Anterior cingulate cortex (tissue), 58 donors: ENCODE measurements at regions not wholly inside any gene's neighbourhood (a gene's known extent, or its start where the extent isn't known, plus 50 kb on each side); places are given as distances from the start of the nearest gene placed in this dataset.

ENCODE experiments used
- DNase-seq, 58 donors: peaks; one replicate each; lab custom pipeline; 2025; lab: John Stamatoyannopoulos, UW

DNA sequence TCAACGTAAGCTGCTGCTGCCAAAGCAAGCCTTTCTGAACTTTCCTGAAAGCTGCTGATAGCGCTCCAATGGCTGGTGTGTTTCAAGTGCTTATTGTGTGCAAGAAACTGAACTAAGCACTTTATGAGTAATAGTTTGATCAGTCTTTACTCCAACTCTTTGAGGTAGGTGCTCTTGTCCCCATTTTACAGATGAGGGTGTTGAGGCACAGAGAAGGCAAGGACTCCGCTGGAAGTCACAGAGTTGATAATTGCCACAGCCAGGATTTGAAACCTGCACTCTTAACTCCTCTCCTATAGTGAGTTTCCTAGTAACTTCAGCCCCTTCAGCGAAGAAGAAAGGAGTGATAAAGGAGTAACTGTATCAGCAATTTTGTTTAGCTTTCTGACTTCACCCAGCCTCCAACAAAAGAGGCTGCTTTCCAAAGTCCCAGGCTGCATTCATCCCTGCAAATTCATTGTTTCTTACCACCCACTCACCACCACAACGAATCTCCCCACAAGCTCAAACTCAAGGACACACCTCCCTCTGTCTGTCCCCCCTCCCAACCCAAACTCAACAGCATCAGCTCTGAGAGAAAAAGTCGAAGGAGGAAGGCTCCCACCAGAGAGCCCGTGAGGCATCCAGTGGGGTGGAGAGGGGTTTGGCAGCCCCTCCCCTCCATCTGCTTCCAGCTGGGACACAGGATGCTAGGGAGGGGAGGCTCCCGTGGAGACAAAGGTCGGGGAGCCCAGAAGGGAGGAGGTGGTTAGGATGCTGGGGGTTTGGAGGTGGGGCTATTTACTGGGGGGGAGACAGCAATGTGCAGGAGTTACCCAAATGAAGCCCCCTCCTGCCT lies 139.6 kb downstream of the NAV1 start:
- no peak for DNase-seq

DNA sequence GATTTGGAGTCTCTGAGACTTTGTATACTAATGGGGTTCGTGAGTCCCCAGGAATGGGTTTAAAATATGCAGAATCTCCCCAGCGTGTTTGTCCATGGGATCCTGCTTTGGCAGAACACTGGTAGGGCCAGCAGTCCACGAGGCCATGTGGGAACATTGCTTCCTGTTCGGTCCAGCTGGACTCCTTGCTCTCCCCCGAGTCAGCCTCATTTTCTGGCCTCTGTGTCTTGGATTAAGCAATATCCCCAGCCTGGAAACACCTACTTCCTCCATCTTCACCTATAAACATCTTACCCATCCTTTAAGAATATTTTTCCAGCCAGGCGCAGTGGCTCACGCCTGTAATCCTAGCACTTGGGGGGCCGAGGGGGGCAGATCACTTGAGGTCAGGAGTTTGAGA lies 142.4 kb downstream of the NAV1 start:
- no peak for DNase-seq

DNA sequence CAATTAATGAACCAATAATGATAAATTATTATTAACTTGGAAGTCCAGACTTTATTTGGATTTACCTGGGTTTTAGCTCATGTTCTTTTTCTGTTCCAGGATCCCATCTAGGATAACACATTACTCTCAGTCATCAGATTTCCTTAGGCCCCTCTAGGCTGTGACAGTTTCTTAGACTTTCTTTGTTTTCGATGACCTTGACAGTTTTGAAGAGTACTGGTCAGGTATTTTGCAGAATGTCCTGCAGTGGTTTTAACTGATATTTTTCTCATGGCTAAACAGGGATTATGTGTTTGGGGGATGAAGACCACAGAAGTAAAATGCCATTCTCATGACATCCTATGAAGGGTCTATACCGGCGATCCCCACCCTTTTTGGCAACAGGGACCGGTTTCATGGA lies 144.0 kb downstream of the NAV1 start:
- no peak for DNase-seq

DNA sequence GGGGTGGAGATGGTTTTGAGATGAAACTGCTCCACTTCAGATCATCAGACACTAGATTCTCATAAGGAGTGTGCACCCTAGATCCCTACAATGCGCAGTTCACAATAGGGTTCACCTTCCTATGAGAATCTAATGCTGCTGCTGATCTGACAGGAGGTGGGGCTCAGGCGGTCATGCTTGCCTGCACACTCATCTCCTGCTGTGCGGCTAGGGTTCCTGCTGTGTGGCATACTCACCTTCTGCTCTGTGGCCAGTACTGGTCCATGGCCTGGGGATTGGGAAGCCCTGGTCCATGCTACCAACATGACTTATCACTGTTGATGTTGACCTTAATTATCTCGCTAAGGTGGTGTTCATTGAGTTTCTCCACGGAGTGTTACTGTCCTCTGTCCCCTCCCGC lies 144.5 kb downstream of the NAV1 start:
- no peak for DNase-seq

DNA sequence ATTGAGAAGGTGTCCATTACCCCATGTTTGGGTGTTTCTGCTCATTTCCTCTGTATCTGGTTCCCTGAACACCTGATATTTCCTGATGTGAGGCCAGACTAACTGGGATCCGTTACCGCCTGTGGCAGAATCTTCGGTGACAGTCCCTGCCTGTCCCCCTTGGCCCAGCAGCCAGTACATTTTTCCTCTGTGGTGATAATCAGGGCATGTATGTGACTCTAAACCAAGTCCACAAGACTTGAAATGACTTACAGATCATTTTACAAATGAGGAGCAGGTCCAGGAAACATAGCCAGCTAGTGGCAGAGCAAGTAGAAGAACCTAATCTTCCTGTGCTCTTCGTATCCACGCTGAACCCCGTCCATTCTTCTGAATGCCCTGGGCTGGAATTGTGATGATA lies 143.5 kb upstream of the IPO9 start:
- DNase-seq: no peak

DNA sequence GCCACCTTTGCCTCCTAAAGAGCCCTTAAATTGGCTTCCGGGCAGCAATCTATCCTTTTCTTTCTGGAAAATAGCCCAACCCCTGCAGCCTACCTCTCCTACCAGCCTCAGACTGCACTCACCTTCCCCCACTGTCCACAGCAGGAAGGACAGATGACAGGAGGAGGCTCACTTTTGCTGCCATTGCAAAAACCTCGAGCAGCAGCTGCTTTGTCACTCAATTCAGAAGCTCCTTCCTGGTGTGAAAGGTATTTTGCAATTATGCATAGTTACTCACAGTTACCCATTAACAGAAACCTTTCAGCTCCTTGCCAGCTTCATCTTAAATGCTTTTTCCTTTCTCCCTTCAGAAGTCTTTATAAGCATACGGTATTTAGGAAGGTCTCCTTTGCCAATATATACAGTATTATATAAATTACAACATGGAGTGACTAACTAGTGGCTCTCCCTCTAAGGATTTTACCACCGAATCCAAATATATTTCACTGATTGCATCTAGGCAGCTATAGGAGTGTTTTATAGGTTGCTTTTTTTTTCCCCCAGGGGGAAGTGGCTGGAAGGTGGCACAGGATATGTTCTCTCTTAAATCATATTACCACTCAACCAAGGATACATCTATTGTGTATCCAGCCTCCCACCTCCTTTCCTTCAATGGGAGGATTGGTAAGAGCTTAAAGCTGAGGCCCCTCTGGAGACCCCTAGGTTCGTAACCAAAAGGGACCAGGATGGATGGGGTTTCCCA lies 142.1 kb upstream of the IPO9 start:
- no peak for DNase-seq

DNA sequence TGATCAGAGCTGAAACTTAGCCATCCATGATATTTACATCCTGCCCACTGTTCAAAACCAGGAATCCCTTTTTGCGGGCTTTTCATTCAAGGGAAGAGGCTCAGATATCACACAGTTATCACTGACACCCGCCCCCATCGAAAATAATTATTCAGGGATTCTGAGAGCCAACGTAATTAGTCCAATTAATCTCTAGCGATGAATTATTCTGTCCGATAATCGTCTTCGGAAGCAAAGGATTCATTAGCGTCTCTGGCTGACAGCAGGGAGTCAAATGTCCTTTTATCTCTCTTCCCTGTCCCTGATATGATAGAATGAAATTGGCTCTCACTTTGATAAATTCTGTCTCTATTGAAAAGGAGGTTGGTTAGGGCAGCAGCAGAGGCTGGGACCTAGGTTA lies 140.4 kb upstream of the IPO9 start:
- no peak for DNase-seq

DNA sequence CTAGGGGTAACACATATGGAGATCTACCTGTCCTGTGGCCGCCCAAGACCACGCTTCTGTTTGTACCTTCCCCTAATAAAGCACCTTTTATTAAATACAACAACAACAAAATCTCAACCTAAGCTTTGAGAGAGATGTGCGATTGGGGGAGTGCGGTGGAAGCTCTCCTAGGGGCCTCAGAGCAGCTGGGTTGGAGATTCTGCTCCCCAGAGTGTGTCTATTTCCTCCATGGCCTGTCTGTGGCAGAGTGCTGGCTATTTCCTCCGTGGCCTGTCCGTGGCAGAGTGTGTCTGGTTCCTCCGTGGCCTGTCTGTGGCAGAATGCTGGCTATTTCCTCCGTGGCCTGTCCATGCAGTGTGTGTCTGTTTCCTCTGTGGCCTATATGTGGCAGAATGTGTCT lies 139.3 kb upstream of the IPO9 start:
- DNase-seq: no peak

DNA sequence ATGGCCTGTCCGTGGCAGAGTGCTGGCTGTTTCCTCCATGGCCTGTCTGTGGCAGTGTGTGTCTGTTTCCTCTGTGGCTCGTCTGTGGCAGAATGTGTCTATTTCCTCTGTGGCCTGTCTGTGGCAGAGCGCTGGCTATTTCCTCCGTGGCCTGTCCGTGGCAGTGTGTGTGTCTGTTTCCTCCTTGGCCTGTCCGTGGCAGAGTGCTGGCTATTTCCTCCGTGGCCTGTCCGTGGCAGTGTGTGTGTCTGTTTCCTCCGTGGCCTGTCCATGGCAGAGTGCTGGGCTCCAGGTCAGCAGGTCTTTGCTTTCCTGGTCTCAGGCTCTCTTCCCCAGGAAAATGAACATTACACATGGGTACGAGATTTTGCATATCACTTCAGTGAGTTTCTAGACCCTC lies 138.4 kb upstream of the IPO9 start:
- DNase-seq: no peak

DNA sequence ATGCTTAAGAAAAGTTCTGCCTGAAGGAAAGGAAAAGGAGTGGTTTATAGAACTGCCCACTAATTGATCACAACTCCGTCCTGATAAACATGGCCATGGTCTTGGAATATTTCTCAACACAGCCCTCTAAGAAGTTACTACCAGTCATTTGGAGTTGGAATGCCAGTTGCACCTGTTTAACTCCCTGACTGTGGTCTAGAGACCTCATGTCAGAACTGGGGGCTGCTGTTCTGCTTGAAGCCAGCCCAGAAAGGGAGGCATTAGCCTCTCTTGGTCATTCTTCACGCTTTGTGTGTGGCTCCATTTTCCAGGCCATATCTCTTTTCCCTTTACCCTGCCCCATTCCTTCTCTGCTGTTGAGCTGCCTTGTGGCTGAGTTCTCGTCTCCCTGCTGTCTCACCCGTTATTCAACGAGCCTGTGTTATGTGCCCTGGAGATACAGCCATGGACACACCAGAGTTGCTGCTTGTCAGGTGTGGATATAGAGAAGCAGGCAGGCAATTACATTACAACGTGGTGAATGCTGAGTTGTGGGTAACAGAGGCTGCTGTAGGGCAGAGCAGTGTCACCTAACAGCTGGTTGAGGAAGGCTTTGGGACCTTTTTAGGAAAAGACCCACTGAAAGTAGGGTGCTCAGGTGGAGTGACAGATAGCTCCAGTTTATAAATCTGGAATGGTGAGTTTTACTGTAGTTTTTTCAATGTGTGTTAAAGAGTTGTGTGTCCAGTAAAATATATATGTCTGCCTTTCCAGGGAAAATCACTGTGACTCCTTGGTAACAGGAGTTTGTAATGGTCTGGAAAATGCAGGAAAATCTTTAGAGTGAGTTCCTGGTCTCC lies 137.0 kb upstream of the IPO9 start:
- no peak for DNase-seq

DNA sequence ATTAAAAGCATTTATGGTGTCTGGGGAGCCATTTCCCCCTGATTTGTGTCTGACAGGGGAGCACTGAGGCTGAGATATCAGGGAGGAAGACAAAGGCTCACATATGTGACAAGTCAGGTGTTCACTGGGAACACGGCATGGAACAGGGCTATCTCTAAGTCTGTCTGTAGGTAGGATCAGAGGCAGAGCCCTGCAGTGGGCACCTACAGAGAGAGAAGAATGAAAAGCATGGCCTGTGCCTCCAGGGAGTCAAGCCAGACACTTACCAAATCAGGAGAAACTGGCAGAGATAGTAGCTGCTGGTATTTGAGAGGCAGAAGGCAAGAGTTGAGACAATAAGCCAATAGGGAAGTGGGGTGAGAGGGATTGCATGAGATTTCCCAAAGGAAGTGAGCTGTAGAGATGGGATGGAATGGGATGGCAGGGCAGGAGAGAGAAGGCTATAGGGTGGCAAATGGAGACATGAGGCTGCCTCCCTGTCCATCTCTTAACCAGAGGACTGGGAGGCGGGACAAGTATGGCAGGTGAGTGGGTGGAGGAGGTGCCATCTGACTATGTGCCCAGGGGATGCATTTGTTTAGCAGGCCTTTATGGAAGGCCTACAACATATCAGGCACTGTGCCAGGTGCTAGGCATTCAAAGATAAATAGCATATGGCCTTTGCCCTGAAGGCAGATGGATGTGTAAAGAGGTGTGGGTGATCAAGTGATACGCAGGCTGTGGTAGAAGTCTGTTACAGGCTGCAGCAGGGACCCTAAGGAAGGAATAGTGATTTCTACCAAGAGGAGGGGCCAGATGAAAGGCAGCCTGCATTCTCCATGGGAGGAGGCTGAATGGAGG lies 136.2 kb upstream of the IPO9 start:
- DNase-seq: no peak

DNA sequence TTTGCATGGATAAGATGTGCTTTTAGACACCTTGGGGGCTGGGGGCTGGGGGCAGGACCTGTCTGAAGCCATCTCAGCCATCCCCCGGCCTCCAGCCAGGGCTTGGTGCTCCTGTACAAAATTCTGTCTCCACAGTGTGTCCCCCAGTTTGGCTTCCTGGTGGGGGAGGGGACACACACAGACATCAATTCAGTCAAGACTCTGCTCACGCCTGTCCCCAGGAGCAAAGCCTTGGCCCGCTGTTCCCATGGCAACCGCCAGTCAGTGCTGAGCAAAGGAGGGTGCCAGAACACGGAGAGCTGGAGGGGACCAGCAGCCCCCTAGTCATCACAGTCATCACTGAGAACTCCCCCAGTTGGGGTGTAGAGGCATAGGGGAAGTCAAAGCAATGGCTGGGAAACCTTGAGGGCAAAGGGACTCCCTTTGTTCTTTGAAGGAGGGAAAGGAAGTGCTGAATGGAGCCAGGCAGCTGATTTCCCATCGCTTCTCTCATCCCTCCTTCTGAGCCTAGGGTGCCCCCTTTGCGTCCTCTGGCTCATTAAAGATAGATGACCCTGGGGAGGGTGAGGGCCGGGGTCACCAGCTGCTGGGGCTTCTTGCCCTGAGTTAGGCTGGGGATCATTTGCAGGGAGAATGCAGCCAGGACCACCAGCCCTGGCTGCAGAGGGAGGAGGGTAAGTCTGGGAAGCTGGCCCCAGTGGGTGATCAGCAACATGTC lies 134.9 kb upstream of the IPO9 start:
- peak in 13 of 58 donors; percentile 21 to 59 (median 37) for DNase-seq

DNA sequence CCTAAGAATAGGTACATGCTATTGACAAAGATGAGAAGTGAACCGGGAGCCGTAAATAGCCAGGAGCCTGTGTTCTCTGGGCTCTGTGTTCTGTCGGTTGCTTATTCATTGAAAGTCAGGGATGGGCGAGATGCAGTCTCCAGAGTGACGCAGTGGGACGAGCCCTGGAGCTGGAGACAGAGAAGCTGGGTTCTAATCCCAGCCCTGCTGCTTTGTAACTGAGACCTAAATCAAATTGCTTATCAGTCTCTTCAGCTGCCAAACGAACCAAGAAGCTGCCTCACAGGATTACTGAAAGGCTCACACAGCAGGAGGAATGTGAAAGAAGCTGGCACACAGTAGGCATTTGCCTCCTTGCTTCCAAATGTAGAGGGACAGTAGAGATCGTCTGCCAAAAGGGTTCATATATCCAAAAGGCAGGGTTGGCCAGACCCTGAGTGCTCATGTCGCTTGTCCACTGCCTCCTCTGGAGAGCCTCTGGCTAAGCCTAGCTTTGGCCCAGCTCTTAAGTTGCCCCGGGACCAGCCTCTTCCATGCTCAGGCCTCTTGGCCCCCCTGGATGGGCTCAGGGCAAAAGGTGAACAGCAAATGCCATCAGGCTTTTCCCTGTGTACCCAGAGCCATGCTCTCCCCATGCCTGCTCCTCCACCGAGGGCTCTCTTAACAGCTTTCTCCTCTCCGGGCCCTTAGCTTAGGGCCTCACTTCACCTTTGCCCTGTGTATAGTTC lies 134.2 kb upstream of the IPO9 start:
- peak in 5 of 58 donors; percentile 23 to 59 (median 29) for DNase-seq

DNA sequence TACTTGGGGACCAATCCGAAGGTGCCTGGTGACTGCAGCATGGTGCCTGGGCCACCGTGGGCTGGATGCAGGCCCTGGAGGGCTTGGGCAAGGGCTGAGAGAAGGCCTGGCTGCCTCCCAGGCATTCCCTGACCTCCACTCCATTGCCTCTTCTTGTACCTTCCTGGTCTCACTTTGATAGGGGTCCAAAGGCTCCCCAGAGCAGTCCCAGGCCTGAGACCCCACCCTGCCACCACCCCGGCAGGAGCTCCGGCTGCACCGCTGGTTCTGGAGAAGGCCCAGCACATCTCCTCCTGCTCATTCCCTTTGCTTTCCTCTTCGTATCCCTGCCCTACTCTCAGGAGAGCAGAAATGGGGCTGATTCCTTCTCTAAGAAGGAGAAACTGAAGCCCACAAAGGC lies 133.3 kb upstream of the IPO9 start:
- no peak for DNase-seq

DNA sequence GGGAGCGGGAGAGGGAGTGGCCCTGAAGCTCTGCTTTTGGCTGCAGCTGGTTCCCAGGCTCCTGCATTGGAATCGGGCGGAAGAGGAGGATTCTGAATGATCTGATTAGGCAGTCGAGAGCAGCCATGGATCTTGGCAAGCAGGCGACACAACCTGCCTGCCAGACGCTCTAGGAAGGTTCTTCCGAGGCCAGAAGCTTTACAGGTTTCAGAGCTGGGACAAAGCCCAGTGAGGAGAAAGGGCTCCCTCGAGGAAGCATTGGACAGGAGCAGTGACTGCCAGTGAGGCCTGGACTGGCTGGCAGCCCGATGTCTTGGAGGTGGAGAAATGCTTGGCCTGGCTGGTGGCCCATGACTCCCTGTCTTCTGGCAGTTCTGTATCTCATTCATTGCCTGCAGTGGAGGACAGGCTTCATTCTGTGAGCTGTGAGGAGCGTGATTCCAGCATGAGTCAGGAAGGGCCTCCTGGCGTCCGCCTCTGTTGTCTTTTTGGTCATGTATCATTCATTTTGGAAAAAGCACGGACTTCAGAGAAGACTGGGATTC lies 132.7 kb upstream of the IPO9 start:
- DNase-seq: peak in 54 of 58 donors; percentile 43 to 96 (median 82)

DNA sequence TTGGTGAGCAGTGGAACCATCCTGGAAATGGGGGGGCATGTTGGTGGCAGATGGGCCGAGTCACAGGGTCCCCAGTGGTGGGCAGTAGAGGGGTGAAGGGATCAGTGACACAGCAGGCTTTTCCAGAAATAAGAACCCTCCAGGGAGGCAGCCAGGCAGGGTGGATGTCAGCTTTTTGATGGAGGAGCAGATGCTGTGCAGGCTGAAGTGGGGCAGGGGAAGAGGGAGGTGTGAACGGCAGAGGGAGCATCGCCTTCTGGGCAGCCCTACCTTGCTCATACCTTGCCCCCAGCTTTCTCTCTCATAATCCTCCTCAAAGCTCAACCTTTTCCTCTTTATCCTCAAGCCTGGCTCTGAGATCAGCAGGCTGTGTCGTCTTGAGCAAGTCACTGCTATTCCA lies 131.8 kb upstream of the IPO9 start:
- no peak for DNase-seq

DNA sequence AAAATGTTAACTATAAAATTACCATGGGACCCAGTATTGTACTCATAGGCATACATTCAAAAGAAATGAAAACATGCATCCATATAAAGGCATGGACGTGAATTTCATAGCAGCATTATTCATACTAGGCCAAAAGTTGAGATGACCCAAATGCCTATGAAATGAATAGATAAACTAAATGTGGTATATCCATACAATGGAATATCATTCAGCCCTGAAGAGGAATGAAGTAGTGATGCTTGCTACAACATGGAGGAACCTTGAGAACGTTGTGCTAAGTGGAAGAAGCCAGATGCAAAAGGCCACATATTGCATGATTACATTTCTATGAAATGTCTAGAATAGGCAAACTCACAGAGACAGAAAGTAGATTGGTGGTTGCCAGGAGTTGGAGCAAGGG lies 127.1 kb upstream of the IPO9 start:
- no peak for DNase-seq

DNA sequence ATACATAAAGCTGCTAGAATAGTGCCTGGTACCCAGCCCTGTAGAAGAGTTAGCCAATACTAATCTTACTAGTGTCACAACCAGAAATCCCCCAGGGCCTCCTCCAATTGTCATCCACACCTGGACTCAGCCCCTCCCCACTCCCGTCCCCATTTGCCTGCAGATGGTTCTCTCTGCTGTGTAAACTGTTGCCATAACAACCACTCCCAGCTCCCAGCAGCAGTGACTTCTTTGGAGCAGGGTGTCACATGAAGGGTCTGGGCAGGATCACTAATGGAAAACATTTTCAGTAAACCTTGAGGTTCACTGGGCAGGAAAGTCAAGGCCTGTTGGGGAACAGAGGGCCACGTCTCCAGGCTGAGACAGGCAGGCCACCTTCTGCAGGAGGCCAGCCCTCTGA lies 126.0 kb upstream of the IPO9 start:
- DNase-seq: peak in 6 of 58 donors; percentile 12 to 46 (median 26)
